ENCODE measurements at regions not wholly inside any gene's neighbourhood (a gene's known extent, or its start where the extent isn't known, plus 50 kb on each side); places are given as distances from the start of the nearest gene placed in this dataset.

DNA sequence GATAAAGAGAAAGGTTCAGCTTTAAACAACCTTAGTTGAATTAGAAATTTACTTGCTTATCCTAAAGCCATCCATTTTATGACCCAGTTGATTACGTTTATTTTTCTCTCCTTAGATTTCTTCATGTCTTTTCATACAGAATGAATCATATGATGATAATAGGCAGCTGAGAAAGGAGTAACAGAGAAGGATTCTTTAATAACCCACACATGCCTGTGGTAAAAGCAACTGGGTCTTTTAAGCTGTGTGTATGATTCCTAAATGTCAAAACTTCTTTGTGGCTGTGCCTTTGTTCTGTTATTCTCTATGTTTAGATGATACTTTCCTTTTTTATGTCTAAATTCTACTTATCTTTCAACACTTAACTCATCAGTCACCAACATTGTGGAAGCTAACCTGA lies 626.5 kb downstream of the NCAM2 start:
- H3K27me3 Mint-ChIP-seq: no peaks in the 10 kb centered on the region
- no peak for DNase-seq (ENCODE audit: extremely low spot score, unreplicated experiment)
- H3K4me3 Mint-ChIP-seq: no peak overlapping the region
- no peaks in the 10 kb centered on the region for H3K9me3 Mint-ChIP-seq
- H3K27ac Mint-ChIP-seq: no peak overlapping the region
- H3K4me1 Mint-ChIP-seq (ENCODE audit: unreplicated experiment): no peaks in the 10 kb centered on the region
- no peaks in the 10 kb centered on the region for H3K36me3 Mint-ChIP-seq
- TF ChIP-seq, protein P1, sequence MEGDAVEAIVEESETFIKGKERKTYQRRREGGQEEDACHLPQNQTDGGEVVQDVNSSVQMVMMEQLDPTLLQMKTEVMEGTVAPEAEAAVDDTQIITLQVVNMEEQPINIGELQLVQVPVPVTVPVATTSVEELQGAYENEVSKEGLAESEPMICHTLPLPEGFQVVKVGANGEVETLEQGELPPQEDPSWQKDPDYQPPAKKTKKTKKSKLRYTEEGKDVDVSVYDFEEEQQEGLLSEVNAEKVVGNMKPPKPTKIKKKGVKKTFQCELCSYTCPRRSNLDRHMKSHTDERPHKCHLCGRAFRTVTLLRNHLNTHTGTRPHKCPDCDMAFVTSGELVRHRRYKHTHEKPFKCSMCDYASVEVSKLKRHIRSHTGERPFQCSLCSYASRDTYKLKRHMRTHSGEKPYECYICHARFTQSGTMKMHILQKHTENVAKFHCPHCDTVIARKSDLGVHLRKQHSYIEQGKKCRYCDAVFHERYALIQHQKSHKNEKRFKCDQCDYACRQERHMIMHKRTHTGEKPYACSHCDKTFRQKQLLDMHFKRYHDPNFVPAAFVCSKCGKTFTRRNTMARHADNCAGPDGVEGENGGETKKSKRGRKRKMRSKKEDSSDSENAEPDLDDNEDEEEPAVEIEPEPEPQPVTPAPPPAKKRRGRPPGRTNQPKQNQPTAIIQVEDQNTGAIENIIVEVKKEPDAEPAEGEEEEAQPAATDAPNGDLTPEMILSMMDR (conservative IDR thresholded peaks at IDR 0.05): no peak

DNA sequence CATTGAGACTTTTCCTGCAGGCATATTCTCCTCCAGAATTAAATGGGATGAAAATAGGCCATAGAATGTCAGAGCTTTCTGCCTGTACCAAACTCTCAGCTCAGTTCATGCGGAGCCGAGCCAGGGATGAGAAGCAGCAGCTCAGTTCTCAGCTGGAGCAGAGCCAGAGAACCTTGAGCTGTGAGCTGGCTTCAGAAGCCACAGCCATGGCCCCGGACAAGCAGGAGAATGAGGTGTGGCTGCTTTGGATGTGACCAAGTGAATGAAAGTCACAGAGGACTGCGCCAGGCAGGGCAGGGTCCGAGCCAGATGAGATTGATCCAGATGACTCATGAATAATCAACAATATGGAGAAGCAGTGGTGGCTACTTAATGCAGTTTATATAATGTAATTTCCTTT lies 633.8 kb downstream of the NCAM2 start:
- H3K27ac Mint-ChIP-seq: no peak overlapping the region
- no peaks in the 10 kb centered on the region for H3K36me3 Mint-ChIP-seq
- H3K4me1 Mint-ChIP-seq (ENCODE audit: unreplicated experiment): no peaks in the 10 kb centered on the region
- DNase-seq (ENCODE audit: extremely low spot score, unreplicated experiment): no peak
- no peak overlapping the region for H3K4me3 Mint-ChIP-seq
- H3K9me3 Mint-ChIP-seq: no peaks in the 10 kb centered on the region
- TF ChIP-seq, protein P1 (conservative IDR thresholded peaks at IDR 0.05): no peak
- H3K27me3 Mint-ChIP-seq: no peaks in the 10 kb centered on the region

DNA sequence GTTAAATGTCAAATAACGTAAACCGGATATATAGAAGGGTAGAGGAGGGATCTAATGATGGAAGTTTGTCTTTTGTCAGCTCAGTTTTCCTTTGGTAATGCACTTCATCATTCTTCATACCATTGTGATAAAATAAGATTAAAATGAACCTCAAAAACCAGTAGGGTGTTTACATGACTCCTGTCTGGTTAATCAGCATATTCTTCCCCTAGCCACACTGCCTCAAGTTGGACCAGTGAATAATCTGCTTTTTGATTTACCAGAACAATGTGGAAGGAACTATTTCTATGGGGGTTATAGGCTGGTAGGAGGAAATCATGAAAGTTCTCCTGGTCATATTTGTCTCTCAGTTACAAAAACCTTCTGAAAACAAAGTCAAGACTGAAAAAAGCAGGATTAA lies 634.7 kb downstream of the NCAM2 start:
- H3K4me1 Mint-ChIP-seq (ENCODE audit: unreplicated experiment): no peaks in the 10 kb centered on the region
- no peak overlapping the region for H3K27ac Mint-ChIP-seq
- TF ChIP-seq, protein P1 (conservative IDR thresholded peaks at IDR 0.05): no peak
- no peak for DNase-seq (ENCODE audit: extremely low spot score, unreplicated experiment)
- no peaks in the 10 kb centered on the region for H3K9me3 Mint-ChIP-seq
- no peak overlapping the region for H3K4me3 Mint-ChIP-seq
- H3K27me3 Mint-ChIP-seq: no peaks in the 10 kb centered on the region
- H3K36me3 Mint-ChIP-seq: no peaks in the 10 kb centered on the region

DNA sequence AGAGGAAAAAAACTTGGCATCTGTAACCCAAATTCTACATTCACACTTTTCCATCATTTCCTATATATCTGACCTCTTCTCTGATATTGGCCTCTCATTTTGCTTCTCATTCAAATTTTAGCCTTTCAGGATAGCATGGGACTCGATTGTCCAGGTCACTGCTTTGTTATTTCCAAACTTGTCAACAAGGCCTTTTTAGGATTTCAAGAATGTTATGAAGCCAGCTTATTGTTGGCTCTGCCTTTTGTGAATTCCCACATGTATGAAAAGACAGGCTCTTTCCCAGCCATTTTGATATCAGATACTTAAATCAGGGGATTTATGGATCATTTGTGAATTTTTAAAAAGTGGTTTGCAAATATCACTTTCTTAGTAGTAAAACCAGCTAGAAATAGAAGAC lies 663.5 kb downstream of the NCAM2 start:
- Mint-ChIP-seq H3K27ac (no peak overlapping the region), H3K4me3 (no peak overlapping the region), H3K27me3 (no peaks in the 10 kb centered on the region), H3K36me3 (no peaks in the 10 kb centered on the region), H3K4me1 (ENCODE audit: unreplicated experiment) (no peaks in the 10 kb centered on the region), H3K9me3 (no peaks in the 10 kb centered on the region)
- no peak for DNase-seq (ENCODE audit: extremely low spot score, unreplicated experiment)
- TF ChIP-seq, protein P1 (conservative IDR thresholded peaks at IDR 0.05): no peak

DNA sequence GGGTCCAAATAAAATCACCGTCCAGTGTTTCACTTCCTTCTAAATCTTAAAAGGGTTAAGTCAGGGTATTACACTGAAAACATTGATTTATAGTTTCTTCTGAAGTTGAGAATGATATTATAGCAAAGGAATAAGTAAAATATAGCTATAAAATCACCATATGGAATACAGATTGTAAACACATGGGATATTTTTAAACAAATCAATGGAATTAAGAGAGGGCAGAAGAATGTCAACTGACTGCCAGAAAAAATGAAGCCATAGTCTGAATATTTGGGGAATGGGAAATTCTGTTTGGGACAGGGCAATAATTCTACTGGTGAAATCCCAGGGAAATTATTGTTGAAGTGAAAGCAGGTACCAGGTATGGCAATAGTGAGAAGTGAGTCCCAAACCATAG lies 664.6 kb downstream of the NCAM2 start:
- TF ChIP-seq, protein P1 (conservative IDR thresholded peaks at IDR 0.05): no peak
- no peaks in the 10 kb centered on the region for H3K27me3 Mint-ChIP-seq
- H3K9me3 Mint-ChIP-seq: no peaks in the 10 kb centered on the region
- no peak overlapping the region for H3K27ac Mint-ChIP-seq
- H3K36me3 Mint-ChIP-seq: no peaks in the 10 kb centered on the region
- H3K4me3 Mint-ChIP-seq: no peak overlapping the region
- no peaks in the 10 kb centered on the region for H3K4me1 Mint-ChIP-seq (ENCODE audit: unreplicated experiment)
- no peak for DNase-seq (ENCODE audit: extremely low spot score, unreplicated experiment)

DNA sequence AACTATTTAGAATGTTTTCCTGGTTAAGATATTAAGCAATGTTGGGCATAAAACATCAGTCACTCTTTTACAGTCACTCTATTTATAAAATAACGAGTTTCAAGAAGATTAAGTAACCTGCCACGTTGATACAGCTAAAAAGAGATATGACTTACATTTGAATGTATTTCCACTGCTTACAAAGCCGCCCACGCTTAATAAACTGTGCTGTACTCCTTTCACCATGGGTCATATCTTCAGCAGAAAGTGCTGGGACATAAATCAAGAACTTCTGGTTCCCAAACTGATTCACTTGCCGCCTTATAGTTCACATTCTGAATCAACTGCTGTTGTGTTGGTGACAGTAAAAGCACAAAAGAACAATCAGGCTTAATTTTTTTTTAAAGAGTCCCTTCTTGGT lies 666.7 kb downstream of the NCAM2 start:
- H3K4me1 Mint-ChIP-seq (ENCODE audit: unreplicated experiment): no peaks in the 10 kb centered on the region
- DNase-seq (ENCODE audit: extremely low spot score, unreplicated experiment): no peak
- H3K4me3 Mint-ChIP-seq: no peak overlapping the region
- TF ChIP-seq, protein P1 (conservative IDR thresholded peaks at IDR 0.05): no peak
- H3K27ac Mint-ChIP-seq: no peak overlapping the region
- no peaks in the 10 kb centered on the region for H3K27me3 Mint-ChIP-seq
- no peaks in the 10 kb centered on the region for H3K36me3 Mint-ChIP-seq
- no peaks in the 10 kb centered on the region for H3K9me3 Mint-ChIP-seq

Data from type B pancreatic cell (in vitro differentiated cells).